H9 (cell line): ENCODE measurements at regions not wholly inside any gene's neighbourhood (a gene's known extent, or its start where the extent isn't known, plus 50 kb on each side); places are given as distances from the start of the nearest gene placed in this dataset.

Experiments used
- DNase-seq: peaks from one replicate; pipeline ENCODE4 v3.0.0-alpha.2; 2017
- H2AFZ ChIP-seq: one replicate; pipeline ENCODE4 v1.6.1; 2013; ENCODE audit warnings: mild to moderate bottlenecking, low read length, control low read depth, moderate library complexity
- H2AK5ac ChIP-seq: 2 replicates; pipeline ENCODE4 v1.6.1; 2013; ENCODE audit warnings: low read length, control low read depth, mixed read lengths; ENCODE audit not compliant: insufficient read length
- H2BK120ac ChIP-seq: one replicate; pipeline ENCODE4 v1.6.1; 2013; ENCODE audit warnings: low read depth, mild to moderate bottlenecking, low read length, control low read depth, inconsistent platforms; ENCODE audit not compliant: poor library complexity, severe bottlenecking
- H2BK12ac ChIP-seq: 2 replicates; pipeline ENCODE4 v1.6.1; 2013; ENCODE audit warnings: low read length, control low read depth, mixed read lengths, low read depth; ENCODE audit not compliant: insufficient read length
- H2BK15ac ChIP-seq: 2 replicates; pipeline ENCODE4 v1.6.1; 2013; ENCODE audit warnings: low read depth, low read length, control low read depth
- H2BK20ac ChIP-seq: one replicate; pipeline ENCODE4 v1.6.1; 2013; ENCODE audit warnings: low read depth, mild to moderate bottlenecking, low read length, control low read depth, inconsistent platforms; ENCODE audit not compliant: poor library complexity, severe bottlenecking
- H2BK5ac ChIP-seq: 2 replicates; pipeline ENCODE4 v1.6.1; 2013; ENCODE audit warnings: low read length, control low read depth, mixed read lengths; ENCODE audit not compliant: insufficient read length
- H3K14ac ChIP-seq: 2 replicates; pipeline ENCODE4 v1.6.1; 2013; ENCODE audit warnings: low read length, control low read depth; ENCODE audit not compliant: insufficient read depth
- H3K18ac ChIP-seq: 2 replicates; pipeline ENCODE4 v1.6.1; 2013; ENCODE audit warnings: low read depth, mild to moderate bottlenecking, mixed read lengths, low read length, control low read depth; ENCODE audit not compliant: insufficient read length
- H3K23ac ChIP-seq: 2 replicates; pipeline ENCODE4 v1.6.1; 2013; ENCODE audit warnings: low read length, control low read depth, mixed read lengths, low read depth; ENCODE audit not compliant: insufficient read length
- H3K23me2 ChIP-seq: 2 replicates; pipeline ENCODE4 v1.6.1; 2013; ENCODE audit warnings: low read depth, mild to moderate bottlenecking, mixed read lengths, low read length, control low read depth; ENCODE audit not compliant: insufficient read length, poor library complexity, severe bottlenecking
- H3K27ac ChIP-seq: 2 replicates; pipeline ENCODE4 v1.5.1; 2013; ENCODE audit warnings: low read length, control low read depth, mixed read lengths, low read depth; ENCODE audit not compliant: insufficient read length
- H3K27me3 ChIP-seq: 2 replicates; pipeline ENCODE4 v1.6.1; 2013; ENCODE audit warnings: low read length, control low read depth, inconsistent platforms; ENCODE audit not compliant: insufficient read depth
- H3K4ac ChIP-seq: 2 replicates; pipeline ENCODE4 v1.6.1; 2013; ENCODE audit warnings: low read depth, mild to moderate bottlenecking, control low read depth, inconsistent platforms, low read length, moderate library complexity
- H3K4me1 ChIP-seq: 2 replicates; pipeline ENCODE4 v1.6.1; 2013; ENCODE audit warnings: low read length, control low read depth, inconsistent platforms; ENCODE audit not compliant: insufficient read depth
- H3K4me2 ChIP-seq: 2 replicates; pipeline ENCODE4 v1.6.1; 2013; ENCODE audit warnings: low read length, control low read depth, mixed read lengths; ENCODE audit not compliant: insufficient read length, insufficient read depth
- H3K56ac ChIP-seq: 2 replicates; pipeline ENCODE4 v1.6.1; 2013; ENCODE audit warnings: low read depth, mild to moderate bottlenecking, mixed read lengths, low read length, control low read depth; ENCODE audit not compliant: insufficient read length
- H3K79me1 ChIP-seq: 2 replicates; pipeline ENCODE4 v1.6.1; 2013; ENCODE audit warnings: low read depth, mild to moderate bottlenecking, moderate library complexity, low read length, control low read depth, inconsistent platforms; ENCODE audit not compliant: insufficient read depth, poor library complexity, severe bottlenecking
- H3K79me2 ChIP-seq: 2 replicates; pipeline ENCODE4 v1.6.1; 2013; ENCODE audit warnings: low read length, control low read depth, inconsistent platforms; ENCODE audit not compliant: insufficient read depth
- H3K9ac ChIP-seq: 2 replicates; pipeline ENCODE4 v1.6.1; 2013; ENCODE audit warnings: low read length, control low read depth, mixed read lengths; ENCODE audit not compliant: insufficient read length; ENCODE audit errors: extremely low read depth
- H3K9me3 ChIP-seq: one replicate; pipeline ENCODE4 v1.6.1; 2013; ENCODE audit warnings: low read depth, low read length, inconsistent platforms; ENCODE audit not compliant: control insufficient read depth
- H3T11ph ChIP-seq: one replicate; pipeline ENCODE4 v1.6.1; 2013; ENCODE audit warnings: mild to moderate bottlenecking, low read length, control low read depth, inconsistent platforms
- H4K20me1 ChIP-seq: one replicate; pipeline ENCODE4 v1.6.1; 2013; ENCODE audit not compliant: control insufficient read depth, insufficient read length, insufficient read depth
- H4K5ac ChIP-seq: 2 replicates; pipeline ENCODE4 v1.6.1; 2013; ENCODE audit warnings: low read depth, mild to moderate bottlenecking, mixed read lengths, low read length, control low read depth; ENCODE audit not compliant: insufficient read length
- H4K8ac ChIP-seq: replicated peaks from 2 replicates; pipeline ENCODE4 v1.6.1; 2013; ENCODE audit warnings: low read length, control low read depth, mixed read lengths, low read depth; ENCODE audit not compliant: insufficient read length
- H4K91ac ChIP-seq: 2 replicates; pipeline ENCODE4 v1.6.1; 2013; ENCODE audit warnings: low read depth, mild to moderate bottlenecking, moderate library complexity, mixed read lengths, low read length, control low read depth; ENCODE audit not compliant: insufficient read length
- H3K27ac Mint-ChIP-seq, 3 experiments: 2 replicates in 2 of 3; 3 replicates in 1 of 3; pipeline ENCODE4 v1.8.0; 2020 to 2021; ENCODE audit warnings: mixed read lengths in 3 of 3, mild to moderate bottlenecking in 1 of 3, moderate library complexity in 1 of 3
- H3K27me3 Mint-ChIP-seq: 2 replicates; pipeline ENCODE4 v1.8.0; 2021; ENCODE audit warnings: low read depth, mild to moderate bottlenecking, moderate library complexity, mixed read lengths
- H3K36me3 Mint-ChIP-seq, 3 experiments: 2 replicates in 2 of 3; 3 replicates in 1 of 3; pipeline ENCODE4 v1.8.0; 2020 to 2021; ENCODE audit warnings: low read depth in 3 of 3, mixed read lengths in 3 of 3; ENCODE audit not compliant: insufficient read depth in 1 of 3
- H3K4me1 Mint-ChIP-seq, 2 experiments: 2 replicates each; pipeline ENCODE4 v1.8.0; 2020; ENCODE audit warnings: mixed read lengths in 2 of 2
- H3K4me3 Mint-ChIP-seq, 2 experiments: 2 replicates in 1 of 2; 3 replicates in 1 of 2; pipeline ENCODE4 v1.8.0; 2020 to 2021; ENCODE audit warnings: mild to moderate bottlenecking in 2 of 2, mixed read lengths in 2 of 2, moderate library complexity in 1 of 2
- H3K9me3 Mint-ChIP-seq, 2 experiments: 2 replicates in 1 of 2; 3 replicates in 1 of 2; pipeline ENCODE4 v1.8.0; 2020; ENCODE audit warnings: mild to moderate bottlenecking in 2 of 2, mixed read lengths in 2 of 2, moderate library complexity in 1 of 2
- WGBS: extraction: QIAGEN DNeasy Blood & Tissue Kit; methylation state at CpG from one replicate; pipeline ENCODE4 v1.1.7; 2013; ENCODE audit warnings: missing lambda C conversion rate, low lambda C conversion rate, mixed read lengths; ENCODE audit not compliant: insufficient read length; ENCODE audit errors: extremely low coverage; 5-methylcytosine and 5-hydroxymethylcytosine counted together
- TF ChIP-seq, protein P1 (sequence below): fragments of 200-600 bp; sonication (generic); conservative IDR thresholded peaks from 3 replicates; pipeline ENCODE4 v1.8.0; 2021; ENCODE audit warnings: antibody characterized with exemption, mild to moderate bottlenecking

DNA sequence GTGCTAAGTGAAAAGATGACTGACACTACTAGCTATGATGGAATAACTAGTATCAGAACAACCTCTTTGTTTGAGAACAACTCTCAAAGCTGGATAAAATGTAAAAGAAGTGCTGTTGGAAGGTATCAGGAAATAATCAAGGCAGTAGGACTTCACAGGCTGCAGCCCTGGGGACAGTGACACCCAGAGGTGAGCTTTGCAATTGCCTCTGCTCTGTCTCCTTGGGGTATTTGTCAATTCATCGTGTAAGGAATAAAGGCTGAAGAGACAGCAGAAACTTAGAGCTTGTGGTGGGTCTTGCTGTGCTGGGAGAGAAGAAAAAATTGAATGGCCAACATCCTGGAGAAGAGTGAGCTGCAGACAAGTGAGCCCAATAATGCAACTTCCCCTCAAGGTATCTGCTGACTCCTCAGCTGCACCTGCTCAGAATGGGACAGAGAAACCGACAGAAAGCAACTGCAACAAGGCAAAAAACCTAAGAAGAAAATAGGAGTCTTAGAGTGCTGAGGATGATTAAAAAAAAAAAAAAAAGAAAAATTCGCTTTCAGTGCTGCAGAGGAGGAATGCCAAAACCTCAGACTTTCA lies 141.1 kb downstream of the RCN1 start:
- Histone ChIP-seq H2AFZ (no peak overlapping the region), H3K9ac (no peak overlapping the region), H3K14ac (no peak overlapping the region), H2BK12ac (no peak overlapping the region), H2BK15ac (no peak overlapping the region), H3K18ac (no peak overlapping the region), H2BK5ac (no peak overlapping the region), H2AK5ac (no peak overlapping the region), H3K56ac (no peak overlapping the region), H3T11ph (no peak overlapping the region), H4K5ac (no peak overlapping the region), H3K23me2 (no peaks in the 10 kb centered on the region), H3K23ac (no peak overlapping the region), H3K27me3 (no peaks in the 10 kb centered on the region), H4K8ac (no peak overlapping the region), H3K9me3 (no peaks in the 10 kb centered on the region), H3K79me2 (no peaks in the 10 kb centered on the region), H3K79me1 (no peaks in the 10 kb centered on the region), H4K20me1 (no peaks in the 10 kb centered on the region), H2BK120ac (no peak overlapping the region), H2BK20ac (no peak overlapping the region), H3K4ac (no peak overlapping the region), H3K4me1 (no peaks in the 10 kb centered on the region), H4K91ac (no peak overlapping the region), H3K27ac (no peak overlapping the region), H3K4me2 (no peak overlapping the region)
- Mint-ChIP-seq H3K9me3 (no peaks in the 10 kb centered on the region; a peak in 1 of 5 replicates), H3K27ac (no peak overlapping the region), H3K4me1 (peaks cover 2 to 5% of the 10 kb centered on the region in 2 experiments; a peak in 2 of 4 replicates), H3K27me3 (no peaks in the 10 kb centered on the region; the same call in 1 of the 2 replicates), H3K4me3 (no peak overlapping the region), H3K36me3 (no peaks in the 10 kb centered on the region)
- TF ChIP-seq, protein P1, sequence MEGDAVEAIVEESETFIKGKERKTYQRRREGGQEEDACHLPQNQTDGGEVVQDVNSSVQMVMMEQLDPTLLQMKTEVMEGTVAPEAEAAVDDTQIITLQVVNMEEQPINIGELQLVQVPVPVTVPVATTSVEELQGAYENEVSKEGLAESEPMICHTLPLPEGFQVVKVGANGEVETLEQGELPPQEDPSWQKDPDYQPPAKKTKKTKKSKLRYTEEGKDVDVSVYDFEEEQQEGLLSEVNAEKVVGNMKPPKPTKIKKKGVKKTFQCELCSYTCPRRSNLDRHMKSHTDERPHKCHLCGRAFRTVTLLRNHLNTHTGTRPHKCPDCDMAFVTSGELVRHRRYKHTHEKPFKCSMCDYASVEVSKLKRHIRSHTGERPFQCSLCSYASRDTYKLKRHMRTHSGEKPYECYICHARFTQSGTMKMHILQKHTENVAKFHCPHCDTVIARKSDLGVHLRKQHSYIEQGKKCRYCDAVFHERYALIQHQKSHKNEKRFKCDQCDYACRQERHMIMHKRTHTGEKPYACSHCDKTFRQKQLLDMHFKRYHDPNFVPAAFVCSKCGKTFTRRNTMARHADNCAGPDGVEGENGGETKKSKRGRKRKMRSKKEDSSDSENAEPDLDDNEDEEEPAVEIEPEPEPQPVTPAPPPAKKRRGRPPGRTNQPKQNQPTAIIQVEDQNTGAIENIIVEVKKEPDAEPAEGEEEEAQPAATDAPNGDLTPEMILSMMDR, result peak; percentile 86
- DNase-seq, result peak; percentile 67
- no CpG with 5 or more reads among the region's 3 CpGs for WGBS
